NB4 (cell line): ENCODE measurements at regions not wholly inside any gene's neighbourhood (a gene's known extent, or its start where the extent isn't known, plus 50 kb on each side); places are given as distances from the start of the nearest gene placed in this dataset.

Experiments
- DNase-seq: peaks from one replicate; pipeline ENCODE4 v3.0.0; 2010; ENCODE audit warnings: low read depth
- H3K4me3 ChIP-seq: one replicate; pipeline ENCODE4 v1.5.1; 2011; ENCODE audit warnings: mild to moderate bottlenecking, low read depth, low read length, moderate library complexity
- CTCF ChIP-seq: IDR thresholded peaks from one replicate; pipeline ENCODE4 v1.5.1; 2012; ENCODE audit warnings: low read depth, low read length
- MYC ChIP-seq: IDR thresholded peaks from 2 replicates; pipeline ENCODE4 v1.6.1; 2011; ENCODE audit warnings: low read depth, low read length
- POLR2A ChIP-seq: IDR thresholded peaks from 2 replicates; pipeline ENCODE4 v1.6.1; 2011; ENCODE audit warnings: mild to moderate bottlenecking; ENCODE audit not compliant: insufficient read length; ENCODE audit errors: extremely low read depth
- TF ChIP-seq, protein P1 (sequence below): IDR thresholded peaks from 2 replicates; pipeline ENCODE4 v1.6.1; 2011; ENCODE audit warnings: low read depth, low read length

- DNase-seq = no peak
- TF ChIP-seq CTCF = no peak
- TF ChIP-seq MYC = no peak
- TF ChIP-seq, protein P1, sequence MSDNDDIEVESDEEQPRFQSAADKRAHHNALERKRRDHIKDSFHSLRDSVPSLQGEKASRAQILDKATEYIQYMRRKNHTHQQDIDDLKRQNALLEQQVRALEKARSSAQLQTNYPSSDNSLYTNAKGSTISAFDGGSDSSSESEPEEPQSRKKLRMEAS = no peak
- no peak for TF ChIP-seq POLR2A
- no peak overlapping the region for H3K4me3 ChIP-seq
These were observed 249.3 kb upstream of the CIBAR2 start for GRCh38 chr16:85361441-85362118.

DNA sequence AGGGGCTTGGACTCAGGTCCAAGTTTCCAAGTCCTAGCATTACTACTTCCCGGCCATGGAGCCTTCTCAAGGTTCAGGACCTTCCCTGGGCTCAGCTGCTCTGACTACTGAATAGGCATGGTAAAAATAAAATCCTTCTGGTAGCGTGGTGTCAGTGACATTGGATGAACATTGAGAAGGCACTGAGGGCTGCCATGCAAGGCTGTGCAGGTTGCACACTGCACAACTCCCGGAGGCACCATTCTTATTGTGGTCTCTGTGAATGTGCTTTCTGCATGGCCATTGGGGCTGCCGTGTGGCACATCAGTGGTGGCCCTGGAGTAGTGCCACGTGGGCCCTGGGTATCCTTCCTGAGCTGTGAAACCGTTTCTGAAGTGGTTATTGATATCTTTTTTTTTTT is 250.2 kb upstream of the CIBAR2 start:
- TF ChIP-seq MYC = no peak
- no peak for TF ChIP-seq CTCF
- TF ChIP-seq, protein P1 = no peak
- no peak for TF ChIP-seq POLR2A
- no peak overlapping the region for H3K4me3 ChIP-seq
- DNase-seq = no peak

- TF ChIP-seq CTCF (peak; percentile 3), POLR2A (no peak)
- TF ChIP-seq, protein P1 = no peak
- DNase-seq = no peak
- H3K4me3 ChIP-seq = no peak overlapping the region
These were observed 249.7 kb upstream of the GSE1 start for GRCh38 chr16:85363427-85363826.

- H3K4me3 ChIP-seq = no peak overlapping the region
- TF ChIP-seq POLR2A = no peak
- TF ChIP-seq CTCF = no peak
- TF ChIP-seq, protein P1 = no peak
- TF ChIP-seq MYC = no peak
- DNase-seq = no peak
These were observed 249.2 kb upstream of the GSE1 start for GRCh38 chr16:85363881-85364280.

- DNase-seq = no peak
- H3K4me3 ChIP-seq = no peak overlapping the region
- no peak for TF ChIP-seq CTCF
- TF ChIP-seq POLR2A = no peak
- TF ChIP-seq, protein P1 = no peak
- no peak for TF ChIP-seq MYC
These were observed 248.6 kb upstream of the GSE1 start for GRCh38 chr16:85364323-85365040.
